ENCODE measurements at regions not wholly inside any gene's neighbourhood (a gene's known extent, or its start where the extent isn't known, plus 50 kb on each side); places are given as distances from the start of the nearest gene placed in this dataset.

GRCh38 chr2:46839045-46839444 lies 76.6 kb downstream of the MCFD2 start:
- no peaks in the 10 kb centered on the region for H3K4me1 ChIP-seq (ENCODE audit: insufficient read depth, poor library complexity, severe bottlenecking)
- H3K36me3 ChIP-seq (ENCODE audit: low read depth): no peaks in the 10 kb centered on the region
- H3K4me3 ChIP-seq (ENCODE audit: severe bottlenecking): no peak overlapping the region
- no peaks in the 10 kb centered on the region for H3K27me3 ChIP-seq (ENCODE audit: insufficient read depth, poor library complexity, severe bottlenecking)
- no peak overlapping the region for H3K27ac ChIP-seq (ENCODE audit: poor library complexity, severe bottlenecking)
- DNase-seq (ENCODE audit: low spot score) (no peak), ATAC-seq (ENCODE audit: low read depth) (no peak)
- no peak for TF ChIP-seq CTCF (IDR thresholded peaks at IDR 0.05; ENCODE audit: poor library complexity, severe bottlenecking)
- H3K9me3 ChIP-seq (ENCODE audit: severe bottlenecking): no peaks in the 10 kb centered on the region

GRCh38 chr2:46837704-46838103 lies 77.9 kb downstream of the MCFD2 start:
- no peak for TF ChIP-seq CTCF (IDR thresholded peaks at IDR 0.05; ENCODE audit: poor library complexity, severe bottlenecking)
- Histone ChIP-seq H3K9me3 (ENCODE audit: severe bottlenecking) (no peaks in the 10 kb centered on the region), H3K27ac (ENCODE audit: poor library complexity, severe bottlenecking) (no peak overlapping the region), H3K4me1 (ENCODE audit: insufficient read depth, poor library complexity, severe bottlenecking) (no peaks in the 10 kb centered on the region), H3K4me3 (ENCODE audit: severe bottlenecking) (no peak overlapping the region), H3K36me3 (ENCODE audit: low read depth) (no peaks in the 10 kb centered on the region), H3K27me3 (ENCODE audit: insufficient read depth, poor library complexity, severe bottlenecking) (no peaks in the 10 kb centered on the region)
- ATAC-seq (ENCODE audit: low read depth) (no peak), DNase-seq (ENCODE audit: low spot score) (no peak)

GRCh38 chr2:46837112-46837454 lies 78.5 kb downstream of the MCFD2 start:
- no peak for DNase-seq (ENCODE audit: low spot score)
- H3K4me1 ChIP-seq (ENCODE audit: insufficient read depth, poor library complexity, severe bottlenecking): no peaks in the 10 kb centered on the region

DNA sequence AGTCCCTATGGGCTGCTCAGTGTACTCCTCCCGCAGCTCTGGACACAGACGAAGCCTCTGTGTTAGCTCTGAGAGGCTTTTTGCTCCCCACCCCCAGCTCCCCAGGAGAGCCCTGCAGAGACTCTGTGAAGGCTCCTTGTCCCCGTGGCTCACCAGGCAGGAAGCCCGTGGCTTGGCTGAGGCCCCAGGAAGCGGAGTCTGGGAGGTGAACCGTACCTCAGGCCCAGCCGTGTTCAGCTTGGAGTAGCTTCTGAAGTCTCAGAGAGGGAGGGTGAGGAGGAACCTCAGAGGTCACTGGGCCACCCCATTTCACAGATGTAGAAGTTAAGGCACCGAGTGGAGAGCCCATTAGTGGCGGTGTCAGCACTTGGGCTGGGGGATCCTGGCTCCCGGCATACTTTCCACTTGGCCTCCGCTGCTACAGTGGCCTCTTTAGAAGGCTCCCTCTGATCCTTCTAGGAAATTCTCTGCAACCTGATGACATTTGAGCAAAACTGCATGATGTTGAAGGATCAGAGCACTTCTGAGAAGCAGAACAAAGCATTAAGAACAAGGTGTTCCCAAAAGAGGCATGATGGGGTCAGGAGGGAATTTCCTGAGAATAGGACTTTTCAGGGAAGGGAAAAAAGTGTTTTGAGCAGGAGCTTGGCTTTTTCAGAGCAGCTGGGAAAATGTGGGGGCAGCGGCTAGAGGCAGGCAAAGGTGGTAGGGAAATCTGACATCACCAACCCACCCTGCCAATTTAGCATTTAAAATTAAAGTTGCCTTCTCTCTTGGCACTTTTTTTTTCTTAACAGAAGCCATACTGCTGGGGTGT lies 79.1 kb downstream of the MCFD2 start:
- no peaks in the 10 kb centered on the region for H3K4me1 ChIP-seq (ENCODE audit: insufficient read depth, poor library complexity, severe bottlenecking)
- H3K27me3 ChIP-seq (ENCODE audit: insufficient read depth, poor library complexity, severe bottlenecking): no peaks in the 10 kb centered on the region
- H3K4me3 ChIP-seq (ENCODE audit: severe bottlenecking): no peak overlapping the region
- TF ChIP-seq CTCF (IDR thresholded peaks at IDR 0.05; ENCODE audit: poor library complexity, severe bottlenecking): no peak
- no peaks in the 10 kb centered on the region for H3K36me3 ChIP-seq (ENCODE audit: low read depth)
- H3K9me3 ChIP-seq (ENCODE audit: severe bottlenecking): no peaks in the 10 kb centered on the region
- no peak overlapping the region for H3K27ac ChIP-seq (ENCODE audit: poor library complexity, severe bottlenecking)
- DNase-seq (ENCODE audit: low spot score) (no peak), ATAC-seq (ENCODE audit: low read depth) (no peak)

More at GRCh38 chr2:46837112-46837454, 78.5 kb downstream of the MCFD2 start:
- Histone ChIP-seq H3K36me3 (ENCODE audit: low read depth) (no peaks in the 10 kb centered on the region), H3K9me3 (ENCODE audit: severe bottlenecking) (no peaks in the 10 kb centered on the region), H3K27me3 (ENCODE audit: insufficient read depth, poor library complexity, severe bottlenecking) (no peaks in the 10 kb centered on the region), H3K27ac (ENCODE audit: poor library complexity, severe bottlenecking) (no peak overlapping the region), H3K4me3 (ENCODE audit: severe bottlenecking) (no peak overlapping the region)
- ATAC-seq (ENCODE audit: low read depth): no peak
- no peak for TF ChIP-seq CTCF (IDR thresholded peaks at IDR 0.05; ENCODE audit: poor library complexity, severe bottlenecking)

DNA sequence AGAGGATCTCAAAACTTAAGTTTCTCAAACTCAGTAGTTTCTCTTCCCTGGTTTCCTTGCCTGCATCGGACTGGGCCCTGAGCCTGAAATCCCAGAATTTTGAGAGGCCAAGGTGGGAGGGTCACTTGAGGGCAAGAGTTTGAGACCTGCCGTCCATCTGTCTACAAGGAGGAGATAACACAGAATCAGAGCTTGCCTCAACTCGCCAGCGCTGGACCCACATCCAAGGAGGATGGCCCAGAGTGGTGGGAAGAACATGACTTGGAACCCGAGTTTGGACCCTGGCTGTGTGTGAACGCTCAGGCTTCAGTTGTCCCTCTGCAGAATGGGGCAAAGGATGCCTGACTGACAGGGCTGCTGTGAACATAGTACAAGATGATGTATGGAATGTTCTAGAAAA lies 80.1 kb downstream of the MCFD2 start:
- TF ChIP-seq CTCF (IDR thresholded peaks at IDR 0.05; ENCODE audit: poor library complexity, severe bottlenecking): no peak
- Histone ChIP-seq H3K4me3 (ENCODE audit: severe bottlenecking) (no peak overlapping the region), H3K9me3 (ENCODE audit: severe bottlenecking) (no peaks in the 10 kb centered on the region), H3K27ac (ENCODE audit: poor library complexity, severe bottlenecking) (no peak overlapping the region), H3K27me3 (ENCODE audit: insufficient read depth, poor library complexity, severe bottlenecking) (no peaks in the 10 kb centered on the region), H3K4me1 (ENCODE audit: insufficient read depth, poor library complexity, severe bottlenecking) (no peaks in the 10 kb centered on the region), H3K36me3 (ENCODE audit: low read depth) (no peaks in the 10 kb centered on the region)
- DNase-seq (ENCODE audit: low spot score) (no peak), ATAC-seq (ENCODE audit: low read depth) (no peak)

All from RWPE2 (cell line).